ENCODE measurements at regions not wholly inside any gene's neighbourhood (a gene's known extent, or its start where the extent isn't known, plus 50 kb on each side); places are given as distances from the start of the nearest gene placed in this dataset.

DNA sequence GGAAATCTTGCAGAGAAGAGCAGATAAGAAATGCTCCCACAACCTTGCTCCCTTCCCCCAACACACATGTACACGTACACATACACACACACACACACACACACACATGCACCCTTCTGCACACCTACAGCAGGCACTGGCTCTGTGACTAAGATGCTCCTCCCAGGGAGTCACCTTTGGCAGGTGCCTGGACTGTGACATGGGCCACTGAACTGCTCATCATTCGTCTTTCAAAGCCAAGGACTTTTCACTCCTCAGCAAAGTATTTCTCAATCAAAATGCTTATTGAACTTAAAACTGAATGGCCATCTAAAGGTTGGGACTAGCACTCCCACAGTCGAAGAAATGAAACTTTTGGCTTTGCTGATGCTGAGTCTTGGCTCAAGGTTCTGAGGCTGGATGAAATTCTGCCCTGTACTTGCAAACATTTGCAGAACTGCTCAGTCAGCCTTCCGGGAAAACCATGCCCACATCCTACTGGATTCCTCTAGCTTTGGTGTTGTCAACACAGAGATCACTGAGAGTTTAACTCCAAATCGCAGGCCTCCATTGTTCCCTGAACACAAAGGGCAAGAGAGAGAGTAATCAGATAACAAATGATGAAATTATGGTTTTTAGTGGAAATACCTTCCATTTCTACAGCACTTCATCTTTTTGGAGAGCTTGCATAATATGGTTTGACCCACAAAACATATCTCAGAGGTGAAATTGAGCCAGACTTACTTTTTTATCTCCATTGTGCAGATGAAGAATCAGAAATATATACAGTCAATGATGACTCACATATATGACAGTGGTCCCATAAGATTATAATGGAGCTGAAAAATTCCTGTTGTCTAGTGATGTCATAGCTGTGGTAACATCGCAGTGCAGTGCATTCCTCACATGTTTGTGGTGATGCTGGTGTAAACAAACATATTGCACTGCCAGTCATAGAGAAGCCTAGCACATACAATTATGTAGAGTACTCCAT, 72.4 kb upstream of the BCAR3 start:
- no peak overlapping the region for H3K27ac ChIP-seq (ENCODE audit: low read length)
- no peaks in the 10 kb centered on the region for H3K36me3 ChIP-seq (replicated peaks; ENCODE audit: low read depth, low read length)
- H3K9me3 ChIP-seq (ENCODE audit: insufficient read depth, low read length) = no peaks in the 10 kb centered on the region
- H3K27me3 ChIP-seq (ENCODE audit: low read depth, low read length) = no peaks in the 10 kb centered on the region
- TF ChIP-seq EZH2phosphoT487 (IDR thresholded peaks at IDR 0.05; ENCODE audit: low read depth) = no peak
- TF ChIP-seq, protein P1, sequence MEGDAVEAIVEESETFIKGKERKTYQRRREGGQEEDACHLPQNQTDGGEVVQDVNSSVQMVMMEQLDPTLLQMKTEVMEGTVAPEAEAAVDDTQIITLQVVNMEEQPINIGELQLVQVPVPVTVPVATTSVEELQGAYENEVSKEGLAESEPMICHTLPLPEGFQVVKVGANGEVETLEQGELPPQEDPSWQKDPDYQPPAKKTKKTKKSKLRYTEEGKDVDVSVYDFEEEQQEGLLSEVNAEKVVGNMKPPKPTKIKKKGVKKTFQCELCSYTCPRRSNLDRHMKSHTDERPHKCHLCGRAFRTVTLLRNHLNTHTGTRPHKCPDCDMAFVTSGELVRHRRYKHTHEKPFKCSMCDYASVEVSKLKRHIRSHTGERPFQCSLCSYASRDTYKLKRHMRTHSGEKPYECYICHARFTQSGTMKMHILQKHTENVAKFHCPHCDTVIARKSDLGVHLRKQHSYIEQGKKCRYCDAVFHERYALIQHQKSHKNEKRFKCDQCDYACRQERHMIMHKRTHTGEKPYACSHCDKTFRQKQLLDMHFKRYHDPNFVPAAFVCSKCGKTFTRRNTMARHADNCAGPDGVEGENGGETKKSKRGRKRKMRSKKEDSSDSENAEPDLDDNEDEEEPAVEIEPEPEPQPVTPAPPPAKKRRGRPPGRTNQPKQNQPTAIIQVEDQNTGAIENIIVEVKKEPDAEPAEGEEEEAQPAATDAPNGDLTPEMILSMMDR (IDR thresholded peaks at IDR 0.05; ENCODE audit: low read depth, low read length) = no peak
- H3K4me2 ChIP-seq (ENCODE audit: low read length) = no peak overlapping the region
- no peak overlapping the region for H3K4me3 ChIP-seq (ENCODE audit: low read length)
- H3K9ac ChIP-seq (ENCODE audit: low read length) = no peak overlapping the region
- no peak overlapping the region for H2AFZ ChIP-seq (ENCODE audit: low read depth, low read length)
- peaks cover 31% of the 10 kb centered on the region for H3K4me1 ChIP-seq (ENCODE audit: low read length)
- H3K79me2 ChIP-seq (ENCODE audit: low read length) = no peaks in the 10 kb centered on the region
- H4K20me1 ChIP-seq (ENCODE audit: insufficient read depth, low read length) = no peaks in the 10 kb centered on the region

DNA sequence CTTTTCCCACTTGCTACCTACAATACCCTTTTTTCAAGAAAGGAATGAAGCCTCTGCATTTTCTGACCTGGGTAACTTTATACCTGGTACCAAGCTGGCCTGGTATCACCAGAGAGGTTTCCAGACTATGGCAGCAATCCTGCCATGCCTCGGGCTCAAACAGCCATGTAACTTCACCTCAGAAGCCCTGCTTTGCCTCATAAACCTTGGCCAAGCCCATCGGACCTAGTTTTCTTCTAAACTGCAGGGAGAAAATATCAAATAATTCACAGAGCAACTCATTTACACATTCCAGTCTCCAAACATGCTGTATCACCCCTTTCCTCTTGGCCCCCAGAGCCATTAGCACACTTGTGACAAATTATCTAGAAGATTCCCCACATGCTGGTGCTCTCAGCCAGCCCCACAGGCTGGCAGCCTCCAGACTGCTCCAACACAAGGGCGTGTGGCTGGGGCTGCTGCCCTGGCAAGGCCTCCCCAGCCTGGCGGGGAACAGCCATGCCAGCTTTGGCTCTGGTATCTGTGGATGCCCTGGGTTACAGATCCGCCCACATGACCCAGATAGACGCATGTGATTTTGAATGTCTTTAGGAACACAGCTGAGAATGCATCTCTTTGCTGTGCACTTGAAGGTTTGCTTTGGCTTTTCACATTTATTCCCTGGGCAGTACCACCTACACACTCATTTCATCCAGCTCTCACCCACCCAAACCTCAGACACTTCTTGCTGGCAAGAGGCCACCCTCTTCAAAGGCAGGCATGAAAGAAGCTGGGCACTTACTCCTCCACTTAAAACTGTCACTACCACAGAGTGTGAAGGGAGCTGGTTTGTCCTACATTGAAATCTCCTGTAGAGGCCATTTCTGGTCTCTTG, 70.0 kb upstream of the BCAR3 start:
- no peaks in the 10 kb centered on the region for H3K79me2 ChIP-seq (ENCODE audit: low read length)
- no peak overlapping the region for H3K4me3 ChIP-seq (ENCODE audit: low read length)
- peak overlapping the region; percentile 75; the same call in 1 of the 2 replicates for H3K9ac ChIP-seq (ENCODE audit: low read length)
- no peaks in the 10 kb centered on the region for H4K20me1 ChIP-seq (ENCODE audit: insufficient read depth, low read length)
- no peak overlapping the region; the same call in 1 of the 2 replicates for H2AFZ ChIP-seq (ENCODE audit: low read depth, low read length)
- H3K4me1 ChIP-seq (ENCODE audit: low read length) = peaks cover 37% of the 10 kb centered on the region
- peaks cover 16% of the 10 kb centered on the region for H3K36me3 ChIP-seq (replicated peaks; ENCODE audit: low read depth, low read length)
- H3K27ac ChIP-seq (ENCODE audit: low read length) = peak overlapping the region; percentile 93
- peaks cover 5% of the 10 kb centered on the region; the same call in 1 of the 2 replicates for H3K9me3 ChIP-seq (ENCODE audit: insufficient read depth, low read length)
- no peaks in the 10 kb centered on the region for H3K27me3 ChIP-seq (ENCODE audit: low read depth, low read length)
- peak overlapping the region; percentile 69 for H3K4me2 ChIP-seq (ENCODE audit: low read length)
- TF ChIP-seq, protein P1 (IDR thresholded peaks at IDR 0.05; ENCODE audit: low read depth, low read length) = no peak
- no peak for TF ChIP-seq EZH2phosphoT487 (IDR thresholded peaks at IDR 0.05; ENCODE audit: low read depth)

DNA sequence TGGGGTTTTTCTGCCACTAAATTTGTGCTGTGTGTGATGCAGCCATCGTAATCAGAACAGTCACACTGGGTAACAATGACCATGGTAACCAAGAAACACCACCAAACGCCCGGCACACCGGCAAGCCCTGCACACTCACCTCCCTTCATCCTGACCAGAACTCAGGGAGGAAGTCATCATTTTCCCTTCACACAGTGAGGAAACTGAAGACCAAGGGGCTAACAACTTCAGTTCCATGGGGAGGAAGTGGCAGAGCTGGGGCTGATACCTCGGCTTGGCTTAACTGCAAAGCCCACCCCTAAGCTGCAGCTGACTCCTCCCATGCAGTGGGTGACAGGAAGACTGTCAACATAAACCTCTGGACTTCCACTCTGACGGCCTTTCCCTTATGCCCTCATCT, 69.3 kb upstream of the BCAR3 start:
- H3K27me3 ChIP-seq (ENCODE audit: low read depth, low read length) = no peaks in the 10 kb centered on the region
- peak overlapping the region; percentile 93 for H3K27ac ChIP-seq (ENCODE audit: low read length)
- peaks cover 43% of the 10 kb centered on the region for H3K4me1 ChIP-seq (ENCODE audit: low read length)
- H3K4me3 ChIP-seq (ENCODE audit: low read length) = peak overlapping the region; percentile 43
- no peaks in the 10 kb centered on the region for H4K20me1 ChIP-seq (ENCODE audit: insufficient read depth, low read length)
- peaks cover 16% of the 10 kb centered on the region for H3K36me3 ChIP-seq (replicated peaks; ENCODE audit: low read depth, low read length)
- peaks cover 5% of the 10 kb centered on the region; the same call in 1 of the 2 replicates for H3K9me3 ChIP-seq (ENCODE audit: insufficient read depth, low read length)
- peak overlapping the region; percentile 75 for H3K9ac ChIP-seq (ENCODE audit: low read length)
- TF ChIP-seq EZH2phosphoT487 (IDR thresholded peaks at IDR 0.05; ENCODE audit: low read depth) = no peak
- peak overlapping the region; percentile 69 for H3K4me2 ChIP-seq (ENCODE audit: low read length)
- H2AFZ ChIP-seq (ENCODE audit: low read depth, low read length) = peak overlapping the region; percentile 46; the same call in 1 of the 2 replicates
- no peaks in the 10 kb centered on the region for H3K79me2 ChIP-seq (ENCODE audit: low read length)

DNA sequence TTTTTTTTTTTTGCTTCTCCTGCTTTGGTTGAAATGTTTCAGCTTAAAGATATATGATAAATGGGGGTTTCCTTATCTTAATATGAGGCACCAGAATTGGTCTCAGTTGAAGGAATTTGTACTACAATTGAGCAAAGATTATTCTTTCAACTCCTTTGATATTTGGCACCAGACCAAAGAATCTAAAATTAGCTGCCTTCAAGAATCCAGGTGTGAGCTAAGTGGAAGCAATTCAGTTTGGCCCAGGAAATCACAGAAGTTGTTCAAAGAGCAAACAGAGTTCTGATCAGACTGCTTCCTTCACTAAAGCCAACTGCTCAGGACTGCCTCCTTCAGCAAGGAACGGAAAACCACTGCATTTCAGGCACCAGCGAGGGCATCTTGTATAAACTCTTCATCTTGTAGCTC, 68.3 kb upstream of the BCAR3 start:
- H3K27ac ChIP-seq (ENCODE audit: low read length) = peak overlapping the region; percentile 93
- H2AFZ ChIP-seq (ENCODE audit: low read depth, low read length) = 0 out of 2 replicates have a peak overlapping the region, but pooled peaks have one; percentile 46
- H3K79me2 ChIP-seq (ENCODE audit: low read length) = no peaks in the 10 kb centered on the region
- H4K20me1 ChIP-seq (ENCODE audit: insufficient read depth, low read length) = no peaks in the 10 kb centered on the region
- peaks cover 53% of the 10 kb centered on the region for H3K4me1 ChIP-seq (ENCODE audit: low read length)
- H3K9ac ChIP-seq (ENCODE audit: low read length) = peak overlapping the region; percentile 75
- peak overlapping the region; percentile 69 for H3K4me2 ChIP-seq (ENCODE audit: low read length)
- peak overlapping the region; percentile 43; the same call in 1 of the 2 replicates for H3K4me3 ChIP-seq (ENCODE audit: low read length)
- no peak for TF ChIP-seq EZH2phosphoT487 (IDR thresholded peaks at IDR 0.05; ENCODE audit: low read depth)
- TF ChIP-seq, protein P1 (IDR thresholded peaks at IDR 0.05; ENCODE audit: low read depth, low read length) = peak; percentile 44
- no peaks in the 10 kb centered on the region for H3K27me3 ChIP-seq (ENCODE audit: low read depth, low read length)
- H3K36me3 ChIP-seq (replicated peaks; ENCODE audit: low read depth, low read length) = peaks cover 16% of the 10 kb centered on the region
- H3K9me3 ChIP-seq (ENCODE audit: insufficient read depth, low read length) = peaks cover 5% of the 10 kb centered on the region; the same call in 1 of the 2 replicates
